ENCODE measurements at regions not wholly inside any gene's neighbourhood (a gene's known extent, or its start where the extent isn't known, plus 50 kb on each side); places are given as distances from the start of the nearest gene placed in this dataset.

- intact Hi-C loops (cut with micrococcal nuclease): loop anchor here (10.0 kb wide), 1 partner anchor 174 kb away; no protein-coding TSS in a partner anchor
Observed at GRCh38 chr4:81638698-81639097, 167.0 kb upstream of the RASGEF1B start.

GRCh38 chr4:81635739-81636138 lies 164.0 kb upstream of the RASGEF1B start:
- intact Hi-C loops (cut with micrococcal nuclease): loop anchor here (10.0 kb wide), 1 partner anchor 171 kb away; no protein-coding TSS in a partner anchor

- intact Hi-C loops (cut with micrococcal nuclease): loop anchor here (10.0 kb wide), 1 partner anchor 170 kb away; no protein-coding TSS in a partner anchor
Observed at GRCh38 chr4:81634766-81635549, 163.3 kb upstream of the RASGEF1B start.

GRCh38 chr4:81634165-81634564 lies 162.5 kb upstream of the RASGEF1B start:
- intact Hi-C loops (cut with micrococcal nuclease): loop anchor here (10.0 kb wide), 1 partner anchor 169 kb away; no protein-coding TSS in a partner anchor

- intact Hi-C loops (cut with micrococcal nuclease): loop anchor here (10.0 kb wide), 1 partner anchor 168 kb away; no protein-coding TSS in a partner anchor
Observed at GRCh38 chr4:81632581-81633299, 161.0 kb upstream of the RASGEF1B start.

- intact Hi-C loops (cut with micrococcal nuclease): loop anchor here (10.0 kb wide), 1 partner anchor 167 kb away; no protein-coding TSS in a partner anchor
Observed at GRCh38 chr4:81631958-81632441, 160.3 kb upstream of the RASGEF1B start.

GRCh38 chr4:81629366-81629765 lies 157.7 kb upstream of the RASGEF1B start:
- intact Hi-C loops (cut with micrococcal nuclease): no loop called here

- intact Hi-C loops (cut with micrococcal nuclease): no loop called here
Observed at GRCh38 chr4:81628489-81628888, 156.8 kb upstream of the RASGEF1B start.

- intact Hi-C loops (cut with micrococcal nuclease): no loop called here
Observed at GRCh38 chr4:81627590-81627989, 155.9 kb upstream of the RASGEF1B start.

GRCh38 chr4:81626851-81627250 lies 155.1 kb upstream of the RASGEF1B start:
- intact Hi-C loops (cut with micrococcal nuclease): no loop called here

- intact Hi-C loops (cut with micrococcal nuclease): no loop called here
Observed at GRCh38 chr4:81625422-81626417, 154.0 kb upstream of the RASGEF1B start.

GRCh38 chr4:81623434-81623833 lies 151.7 kb upstream of the RASGEF1B start:
- intact Hi-C loops (cut with micrococcal nuclease): no loop called here

GRCh38 chr4:81622474-81623184 lies 150.9 kb upstream of the RASGEF1B start:
- intact Hi-C loops (cut with micrococcal nuclease): no loop called here

- intact Hi-C loops (cut with micrococcal nuclease): no loop called here
Observed at GRCh38 chr4:81622028-81622427, 150.3 kb upstream of the RASGEF1B start.

GRCh38 chr4:81621490-81621889 lies 149.8 kb upstream of the RASGEF1B start:
- intact Hi-C loops (cut with micrococcal nuclease): no loop called here

GRCh38 chr4:81620442-81620841 lies 148.7 kb upstream of the RASGEF1B start:
- intact Hi-C loops (cut with micrococcal nuclease): no loop called here

GRCh38 chr4:81617545-81617944 lies 145.8 kb upstream of the RASGEF1B start:
- intact Hi-C loops (cut with micrococcal nuclease): no loop called here

GRCh38 chr4:81611221-81611620 lies 139.5 kb upstream of the RASGEF1B start:
- intact Hi-C loops (cut with micrococcal nuclease): no loop called here

GRCh38 chr4:81609844-81610243 lies 138.1 kb upstream of the RASGEF1B start:
- intact Hi-C loops (cut with micrococcal nuclease): no loop called here

- intact Hi-C loops (cut with micrococcal nuclease): no loop called here
Observed at GRCh38 chr4:81607950-81608349, 136.2 kb upstream of the RASGEF1B start.

All from T-helper 2 cell treated with Interferon-gamma antibody and Interleukin-4, amounts not matched to agents 100 ng/mL and 5 ng/mL, for 36 hours (primary cell).